ENCODE measurements at regions not wholly inside any gene's neighbourhood (a gene's known extent, or its start where the extent isn't known, plus 50 kb on each side); places are given as distances from the start of the nearest gene placed in this dataset.
"Not testable (repeated sequence)": the region's sequence is repeated elsewhere in the genome, so short reads cannot be mapped to it uniquely, and the experiment has no call there.

DNA sequence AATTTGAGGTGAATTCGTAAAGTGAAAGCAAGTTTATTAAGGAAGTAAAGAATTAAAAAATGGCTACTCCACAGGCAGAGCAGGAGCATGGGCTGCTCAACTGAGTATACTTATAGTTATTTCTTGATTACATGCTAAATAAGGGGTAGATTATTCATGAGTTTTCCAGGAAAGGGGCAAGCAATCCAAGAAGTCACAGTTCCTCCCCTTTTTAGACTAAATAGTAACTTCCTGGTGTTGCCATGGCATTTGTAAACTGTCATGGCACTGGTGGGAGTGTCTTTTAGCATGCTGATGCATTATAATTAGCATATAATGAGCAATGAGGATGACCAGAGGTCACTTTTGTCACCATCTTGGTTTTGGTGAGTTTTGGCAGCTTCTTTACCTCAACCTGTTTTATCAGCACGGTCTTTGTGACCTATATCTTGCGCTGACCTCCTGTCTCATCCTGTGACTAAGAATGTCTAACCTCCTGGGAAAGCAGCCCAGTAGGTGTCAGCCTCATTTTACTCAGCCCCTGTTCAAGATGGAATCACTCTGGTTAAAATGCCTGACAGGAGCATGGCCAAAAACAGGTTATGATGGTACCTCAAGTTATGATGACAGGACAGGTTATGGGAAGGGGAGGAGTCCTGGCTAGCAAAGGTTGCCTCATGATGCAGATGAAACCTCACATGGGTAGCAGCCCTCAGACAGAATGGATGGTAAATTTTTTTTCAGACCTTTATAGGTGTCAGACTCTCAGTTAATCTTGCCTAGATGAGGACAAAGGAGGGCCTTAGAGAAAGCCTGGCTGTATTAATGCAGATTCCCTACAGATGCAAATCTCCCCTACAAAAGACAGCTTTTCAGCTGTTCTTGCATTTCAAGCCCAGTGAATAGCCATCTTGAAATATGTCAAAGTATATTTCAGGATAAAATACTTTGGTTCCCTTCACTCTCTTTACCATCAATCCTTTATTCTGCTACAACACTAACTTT, 49.7 kb downstream of the SIPA1L2 start:
- no peak for DNase-seq

DNA sequence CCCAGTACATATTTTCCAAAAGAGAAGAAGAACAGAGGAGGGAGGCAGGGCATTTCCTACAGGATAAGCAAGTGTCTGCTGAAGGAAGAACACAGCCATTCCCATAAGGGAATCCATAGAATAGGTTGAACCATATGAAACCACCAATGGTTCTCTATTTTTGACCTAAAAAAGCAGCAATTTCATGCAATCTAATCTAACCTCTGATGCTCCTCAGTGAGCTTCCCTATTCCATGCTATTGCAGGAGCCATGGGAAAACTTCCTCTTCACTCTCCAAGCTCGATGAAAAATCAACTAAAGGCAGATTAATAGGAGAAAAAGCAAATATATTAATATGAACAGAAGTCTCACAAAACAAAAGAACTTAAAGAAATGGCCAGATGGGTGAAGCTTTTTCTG, 50.5 kb downstream of the SIPA1L2 start:
- DNase-seq = no peak

DNA sequence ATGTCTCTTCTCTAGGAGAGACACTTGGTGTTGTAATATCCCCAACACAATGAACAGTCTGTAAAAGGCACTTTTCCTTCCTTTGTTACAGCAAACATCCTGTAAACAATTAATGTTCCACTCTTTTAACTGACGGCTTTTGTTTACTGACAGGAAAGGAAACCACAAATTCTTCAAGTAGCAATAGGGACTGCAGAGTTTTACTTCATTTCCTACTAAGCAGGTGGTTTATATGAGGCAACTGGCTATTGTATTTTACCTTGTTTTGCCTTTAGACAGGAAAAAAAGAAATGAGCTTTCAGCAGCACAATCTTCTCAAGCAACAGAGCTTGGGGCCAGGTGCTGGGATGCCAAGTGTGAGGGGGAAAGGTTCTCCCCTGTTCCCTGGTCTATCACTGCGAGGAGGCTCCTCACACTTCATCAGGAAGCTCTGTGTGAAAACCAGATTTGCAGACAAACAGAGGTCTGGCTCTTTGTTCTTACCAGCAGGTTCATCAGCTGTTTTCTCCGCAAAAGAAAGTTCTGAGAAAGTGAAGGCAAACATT, 51.2 kb downstream of the SIPA1L2 start:
- DNase-seq = no peak

DNA sequence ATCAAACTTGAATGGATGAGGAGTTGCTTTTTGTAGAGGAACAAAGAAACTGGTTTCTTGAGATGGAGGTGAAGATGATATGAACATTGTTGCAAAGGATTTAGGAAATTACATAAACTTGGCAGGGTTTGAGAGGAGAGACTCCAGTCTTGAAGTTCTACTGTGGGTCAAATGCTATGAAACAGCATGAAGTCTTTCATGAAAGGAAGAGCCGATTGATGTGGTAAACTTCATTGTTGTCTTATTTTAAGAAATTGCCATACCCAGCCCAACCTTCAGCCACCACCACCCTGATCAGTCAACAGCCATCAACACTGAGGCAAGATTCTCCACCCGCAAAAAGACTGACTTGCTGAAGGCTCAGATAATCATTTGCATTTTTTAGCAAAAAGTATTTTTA, 52.2 kb downstream of the SIPA1L2 start:
- DNase-seq = no peak

DNA sequence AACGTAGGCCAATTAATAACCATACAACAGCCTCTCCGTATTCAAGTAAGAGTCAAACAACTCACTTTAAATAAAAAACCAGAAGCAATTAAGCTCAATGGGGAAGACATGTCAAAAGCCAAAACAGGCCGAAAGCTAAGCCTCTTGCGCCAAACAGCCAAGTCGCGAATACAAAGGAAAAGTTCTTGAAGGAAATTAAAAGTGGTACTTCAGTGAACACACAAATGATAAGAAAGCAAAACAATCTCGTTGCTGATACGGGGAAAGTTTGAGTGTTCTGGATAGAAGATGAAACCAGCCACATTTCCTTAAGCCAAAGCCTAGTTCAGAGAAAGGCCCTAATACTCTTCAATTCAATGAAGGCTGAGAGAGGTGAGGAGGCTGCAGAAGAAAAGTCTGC, 53.4 kb downstream of the SIPA1L2 start:
- DNase-seq = no peak

DNA sequence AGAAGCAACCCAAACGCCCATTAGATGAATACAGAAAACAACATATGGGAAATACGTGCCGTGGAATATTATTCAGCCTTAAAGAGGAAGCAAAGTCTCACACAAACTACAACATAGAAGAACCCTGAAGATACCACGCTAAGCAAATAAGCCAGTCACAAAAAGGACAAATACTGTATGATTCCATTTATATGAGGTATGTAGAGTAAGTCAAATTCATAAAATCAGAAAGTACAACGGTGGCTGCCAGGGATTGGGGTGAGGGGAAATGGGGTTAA, 54.2 kb downstream of the SIPA1L2 start:
- DNase-seq = no peak

DNA sequence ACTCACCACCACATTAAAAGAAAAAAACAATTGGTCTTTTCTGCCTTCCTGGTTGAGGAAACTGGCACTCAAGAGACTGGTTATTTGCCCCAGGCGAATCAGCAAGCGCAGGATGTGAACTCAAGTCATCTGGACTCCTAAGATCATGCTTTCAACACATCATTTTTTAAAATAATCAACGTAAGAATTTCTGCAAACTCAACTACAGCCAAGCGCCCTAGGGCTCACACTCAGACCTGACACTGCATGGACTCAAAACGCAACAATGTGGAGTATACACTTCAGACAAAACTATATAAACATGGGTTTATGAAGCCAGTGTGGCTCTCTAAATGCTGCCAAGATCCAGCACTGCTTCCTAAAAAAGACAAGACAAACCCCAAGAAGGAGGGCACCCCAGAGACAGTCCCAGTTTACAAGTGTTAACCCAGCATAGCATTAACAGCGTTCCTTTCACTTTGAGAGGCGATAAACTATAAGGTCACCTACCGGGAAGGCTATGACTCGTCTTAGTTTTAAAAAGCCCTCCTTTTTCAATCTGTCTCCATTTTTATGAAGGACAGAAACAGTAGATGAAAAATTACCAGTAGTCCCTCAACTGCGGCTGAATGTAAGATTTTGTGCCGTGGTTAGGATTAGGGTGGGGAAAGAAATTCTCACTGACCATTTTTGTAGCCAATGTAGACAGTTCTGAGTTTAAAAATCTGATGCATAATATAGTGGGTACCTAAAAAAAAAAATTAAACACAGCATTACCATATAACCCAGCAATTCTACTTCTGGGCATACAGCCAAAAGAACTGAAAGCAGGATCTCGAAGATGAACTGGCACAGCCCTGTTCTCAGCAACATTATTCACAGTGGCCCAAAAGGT, 54.8 kb downstream of the SIPA1L2 start:
- DNase-seq = peak in 1 of 2 experiments; percentile 76

DNA sequence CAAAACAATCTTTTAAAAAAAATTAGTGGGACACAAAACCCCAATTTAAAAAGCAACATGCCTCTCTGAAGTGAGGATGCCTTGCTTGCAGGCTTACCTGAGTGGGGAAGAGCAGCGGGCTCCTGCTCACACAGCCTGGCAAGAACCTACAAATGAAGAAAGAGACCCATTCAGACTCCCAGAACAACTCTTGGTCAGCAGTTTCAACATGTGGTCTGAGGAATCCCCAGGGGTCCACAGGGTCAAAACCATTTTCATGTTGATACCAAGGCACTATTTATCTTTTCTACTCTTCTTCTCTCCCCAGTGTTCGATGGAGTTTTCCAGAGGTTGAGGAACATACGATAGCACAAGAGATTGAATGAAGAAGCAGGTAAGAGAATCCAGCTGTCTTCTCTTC, 55.9 kb downstream of the SIPA1L2 start:
- no peak for DNase-seq

DNA sequence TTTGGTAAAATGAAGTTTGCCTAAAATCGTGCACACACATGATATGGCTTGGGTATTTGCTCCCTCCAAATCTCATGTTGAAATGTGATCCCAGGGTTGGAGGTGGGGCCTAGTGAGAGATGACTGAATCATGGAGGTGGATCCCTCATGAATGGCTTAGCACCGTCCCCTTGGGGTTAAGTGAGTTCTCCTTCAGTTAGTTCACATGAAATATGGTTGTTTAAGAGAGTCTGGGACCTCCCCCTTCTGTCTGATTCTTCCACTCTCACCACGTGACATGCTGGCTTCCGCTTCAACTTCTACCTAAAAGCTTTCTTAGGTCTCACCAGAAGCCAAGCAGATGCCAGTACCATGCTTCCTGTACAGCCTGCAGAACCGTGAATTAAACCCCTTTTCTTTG, 58.4 kb downstream of the SIPA1L2 start:
- no peak for DNase-seq

DNA sequence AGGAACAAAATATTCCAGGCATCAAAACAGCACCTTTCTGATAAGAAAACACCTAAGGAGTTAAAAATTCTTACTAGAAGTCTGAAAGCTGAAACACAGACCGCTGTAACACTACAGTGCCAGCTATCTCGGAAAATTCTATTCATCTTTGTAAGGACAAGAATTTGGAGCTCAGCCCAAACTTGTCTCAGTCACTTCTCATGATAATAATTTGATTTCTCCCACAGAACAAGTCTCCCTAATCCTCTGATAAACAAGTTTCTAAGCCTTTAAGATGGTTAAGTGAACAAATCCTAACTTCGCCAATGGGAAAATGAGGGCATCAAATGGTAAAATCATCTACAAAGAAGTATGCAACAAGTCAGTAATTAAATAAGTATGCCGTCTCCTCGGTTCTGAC, 59.9 kb downstream of the SIPA1L2 start:
- DNase-seq = peak in 1 of 2 experiments; percentile 42

DNA sequence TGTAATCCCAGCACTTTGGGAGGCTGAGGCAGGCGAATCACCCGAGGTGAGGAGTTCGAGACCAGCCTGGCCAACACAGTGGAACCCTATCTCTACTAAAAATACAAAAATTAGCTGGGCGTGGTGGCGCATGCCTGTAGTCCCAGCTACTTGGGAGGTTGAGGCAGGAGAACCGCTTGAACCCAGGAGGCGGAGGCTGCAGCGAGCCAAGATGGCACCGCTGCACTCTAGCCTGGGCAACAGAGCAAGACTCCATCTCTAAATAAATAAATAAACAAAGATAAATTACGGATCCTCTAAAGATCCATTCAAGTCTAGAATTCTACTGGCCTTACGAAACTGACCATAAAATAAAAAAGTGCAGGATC, 60.4 kb downstream of the SIPA1L2 start:
- not testable (repeated sequence) for DNase-seq

DNA sequence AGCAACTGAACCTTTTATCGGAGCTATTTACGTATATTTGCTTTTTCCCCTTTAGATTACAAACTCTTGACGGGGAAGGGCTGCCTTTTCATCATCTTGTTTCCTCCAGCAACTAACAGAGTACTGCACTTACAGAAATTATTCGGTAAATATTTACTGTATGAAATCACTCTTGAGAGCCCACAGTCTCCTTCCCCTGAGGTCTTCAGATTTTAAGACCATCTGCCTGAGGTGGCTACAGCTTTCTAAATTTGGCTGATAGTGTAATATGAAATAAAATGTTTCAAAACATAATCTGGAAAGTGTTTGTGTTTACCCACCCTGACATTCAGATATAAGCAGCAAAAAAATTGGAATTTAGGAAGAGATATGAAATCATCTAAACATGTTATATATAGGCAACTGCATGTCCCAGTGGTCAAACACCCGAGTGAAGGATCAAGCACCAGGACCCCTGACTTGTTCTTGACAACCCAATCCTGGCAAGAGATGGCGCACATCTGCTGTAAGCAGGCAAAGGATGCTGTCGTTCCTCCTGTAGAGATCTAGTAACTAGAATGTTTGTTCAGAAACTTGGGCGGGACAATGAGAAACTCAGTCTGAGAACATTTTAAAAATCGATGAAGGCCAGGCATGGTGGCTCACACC, 60.9 kb downstream of the SIPA1L2 start:
- peak in 1 of 2 experiments; percentile 51 for DNase-seq

DNA sequence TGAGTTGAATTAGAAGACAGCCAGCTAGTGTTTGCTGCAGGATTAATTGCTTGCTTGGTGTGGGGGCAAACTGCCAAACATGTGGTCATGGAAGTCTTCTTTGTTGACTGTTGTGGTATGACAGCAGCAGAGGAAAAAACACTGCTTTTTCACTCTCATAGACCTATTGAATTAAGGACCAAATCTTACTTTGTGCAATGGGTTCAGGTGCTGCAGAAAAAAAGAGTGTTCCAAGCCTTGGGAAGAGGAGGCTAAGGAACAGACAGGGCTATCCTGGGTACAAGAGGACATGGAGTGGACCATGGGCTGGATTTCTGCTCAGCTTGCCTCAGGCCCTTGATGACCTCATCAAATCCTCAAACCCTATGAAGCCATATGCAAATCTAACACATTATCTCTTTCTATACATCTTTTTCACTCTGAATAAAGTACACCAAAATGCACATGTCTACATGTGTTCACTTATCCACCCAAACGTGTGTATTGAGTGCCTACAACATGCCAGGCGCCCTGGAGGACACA, 61.5 kb downstream of the SIPA1L2 start:
- DNase-seq = peak in 1 of 2 experiments; percentile 39

DNA sequence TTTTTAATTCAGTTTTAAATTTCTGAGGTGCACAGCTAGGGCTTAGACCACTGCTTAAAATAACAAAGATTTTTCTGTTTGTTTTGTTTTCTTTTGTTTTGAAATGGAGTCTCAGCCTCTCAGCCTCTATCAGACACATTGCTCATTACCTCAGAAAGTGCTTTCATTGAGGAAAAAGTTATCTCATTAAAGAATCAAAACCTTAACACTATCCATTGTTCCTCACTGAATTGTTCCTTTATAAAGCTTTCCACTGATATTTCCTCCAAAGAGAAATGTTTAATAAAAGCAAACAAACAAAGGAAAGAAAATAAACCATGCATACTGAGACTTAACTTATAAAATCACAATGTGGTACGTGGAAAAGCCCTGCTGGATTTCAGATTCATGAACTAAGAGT, 63.8 kb downstream of the SIPA1L2 start:
- DNase-seq = no peak

DNA sequence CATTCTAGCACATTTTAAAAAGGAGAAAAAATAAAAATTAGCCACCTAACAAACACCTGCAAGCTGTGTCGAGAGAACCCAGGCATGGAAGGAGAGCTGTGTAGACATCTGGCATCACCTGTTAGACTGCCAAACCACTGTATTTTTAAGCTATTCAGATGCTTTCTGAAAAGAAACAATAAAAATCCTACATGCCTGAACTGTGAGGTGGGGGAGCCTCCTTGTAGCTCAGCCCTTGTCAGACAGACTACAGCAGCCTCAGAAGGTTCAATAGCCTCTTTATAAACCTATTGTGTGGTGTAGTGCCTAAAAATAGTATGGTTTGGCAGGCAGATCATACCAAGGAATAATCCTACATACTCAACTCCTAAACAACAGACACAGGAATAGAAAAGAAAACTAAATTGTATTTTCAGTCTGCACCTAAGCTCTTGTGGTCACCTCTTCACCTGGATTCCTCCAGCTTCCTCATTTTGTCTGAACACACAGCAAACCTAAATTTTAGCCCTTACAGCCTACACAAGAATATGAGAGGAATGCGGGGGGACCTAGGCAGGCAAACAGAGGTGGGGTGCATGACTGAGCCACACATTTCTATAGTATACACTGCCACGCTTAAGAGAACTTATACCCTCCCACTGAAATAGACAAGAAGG, 67.0 kb downstream of the SIPA1L2 start:
- no peak for DNase-seq

DNA sequence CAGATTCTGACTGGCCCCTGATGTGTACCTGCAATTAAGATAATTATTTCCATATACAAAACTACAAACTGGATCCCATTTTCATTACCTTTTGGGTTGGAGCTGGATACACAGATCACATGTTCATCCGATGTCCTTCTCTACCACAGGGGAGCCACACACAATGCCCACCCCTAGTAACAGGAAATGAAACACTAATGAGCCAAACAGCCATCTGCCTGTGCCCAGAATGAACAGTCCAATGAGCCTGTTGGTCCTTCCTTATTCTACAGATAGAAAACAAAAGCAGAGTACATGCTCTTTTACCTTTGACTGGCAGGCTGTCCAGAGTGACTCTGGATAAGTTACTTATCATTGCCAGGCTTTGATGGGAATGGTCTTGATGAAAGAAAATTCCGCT, 68.6 kb downstream of the SIPA1L2 start:
- DNase-seq = no peak

DNA sequence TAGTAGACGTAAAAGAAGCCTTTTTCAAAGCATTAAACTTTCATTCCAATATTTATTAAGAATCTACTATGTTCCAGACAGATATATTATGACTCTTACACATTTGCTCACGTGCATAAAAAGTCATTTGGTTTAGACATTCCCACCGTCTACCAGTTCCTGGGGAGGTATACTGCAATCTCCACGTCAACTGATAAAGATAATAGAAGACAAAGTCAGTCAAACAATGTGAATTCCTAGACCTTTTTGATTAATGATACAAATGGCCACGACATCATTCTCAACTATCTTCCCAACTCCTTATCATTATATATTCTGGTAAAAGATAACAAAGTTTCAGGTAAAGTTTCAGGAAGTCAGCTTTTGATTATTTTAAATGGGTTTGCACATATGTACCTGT, 69.0 kb downstream of the SIPA1L2 start:
- no peak for DNase-seq

DNA sequence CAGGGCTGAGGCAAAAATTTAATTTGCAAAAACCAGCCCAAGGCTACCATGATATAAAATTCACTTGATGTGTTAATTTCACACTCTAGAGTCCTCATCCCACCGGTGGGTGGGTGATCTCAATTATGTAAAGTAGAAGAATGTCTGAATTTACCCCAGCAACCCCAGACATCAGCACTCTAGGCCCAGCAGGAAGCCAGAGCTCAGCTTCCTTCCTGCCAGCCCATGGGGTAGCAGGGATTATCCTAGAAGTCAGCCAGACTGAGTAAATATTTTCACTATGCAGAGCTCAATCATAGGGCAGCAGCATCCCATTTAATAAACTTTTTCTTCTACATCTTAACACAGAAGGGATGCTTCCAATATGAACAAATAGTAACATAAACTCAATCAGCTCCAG, 71.0 kb downstream of the SIPA1L2 start:
- DNase-seq = no peak

DNA sequence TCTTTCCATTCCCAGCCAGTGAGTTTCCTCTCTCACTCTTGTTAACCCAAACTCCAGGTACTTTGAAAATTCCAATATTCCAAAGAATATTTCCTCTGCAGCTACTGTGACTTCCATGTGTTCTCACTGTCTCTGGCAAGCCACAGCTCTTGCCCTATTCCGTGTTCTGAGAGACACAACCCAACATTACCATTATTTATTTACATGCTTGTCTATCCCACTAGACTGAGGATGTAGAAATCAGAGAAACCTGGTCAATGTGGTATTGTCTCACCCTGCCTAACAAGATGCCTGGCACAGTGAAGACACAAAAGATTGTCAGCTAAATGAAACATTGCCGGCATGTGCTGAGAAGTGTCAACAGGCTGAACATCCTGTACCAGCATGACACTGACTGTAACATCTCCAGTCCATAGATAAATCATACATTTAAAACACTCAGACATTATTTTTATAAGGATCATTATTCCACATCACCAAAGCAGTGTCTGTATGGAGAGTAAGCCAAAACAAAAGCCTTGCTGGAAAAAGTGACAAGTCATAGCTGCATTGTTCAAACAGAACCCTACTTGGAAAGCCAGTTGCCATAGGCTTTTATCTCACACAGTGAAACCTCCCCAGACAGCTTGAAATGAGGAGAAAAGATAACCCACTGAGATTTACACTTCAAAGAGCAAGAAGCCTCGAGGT, 72.3 kb downstream of the SIPA1L2 start:
- DNase-seq = no peak

DNA sequence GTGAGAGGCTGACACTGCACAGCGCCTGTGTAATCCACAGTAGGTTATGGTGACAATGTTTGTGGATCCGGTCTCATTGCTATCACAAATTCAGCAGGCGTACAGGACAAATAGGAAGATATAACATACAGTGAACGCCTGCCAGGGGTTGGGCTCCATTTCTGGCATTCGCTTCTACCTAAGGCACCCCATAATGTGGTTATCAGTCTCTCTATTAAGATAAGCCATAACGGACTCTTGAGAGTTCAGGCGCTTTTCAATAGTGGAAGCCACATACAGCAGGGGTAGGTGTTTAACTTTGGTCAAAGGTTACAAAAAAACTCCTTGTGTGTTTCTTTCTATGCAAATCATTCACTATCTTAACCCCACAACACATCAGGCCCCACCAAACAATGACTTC, 72.8 kb downstream of the SIPA1L2 start:
- DNase-seq = no peak

DNA sequence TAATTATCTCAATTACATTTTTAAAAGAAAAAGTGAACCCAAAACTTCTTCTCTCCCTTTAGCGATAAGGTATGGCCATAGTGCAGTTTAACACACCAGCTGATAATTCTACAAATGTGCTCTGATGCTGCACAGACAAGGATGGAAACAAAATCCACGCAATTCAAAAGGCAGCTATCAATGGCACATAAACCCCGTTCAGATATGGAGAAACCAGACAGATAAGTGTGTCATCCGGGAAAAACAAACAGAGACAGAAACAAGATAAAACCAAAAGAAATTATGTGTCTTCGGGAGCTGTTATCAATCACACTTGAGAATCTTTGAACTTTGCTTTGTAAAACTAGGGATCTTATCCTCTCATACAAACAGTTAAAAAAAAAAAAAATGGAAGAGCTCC, 73.6 kb downstream of the SIPA1L2 start:
- no peak for DNase-seq
